GM12878 (cell line): ENCODE measurements at regions not wholly inside any gene's neighbourhood (a gene's known extent, or its start where the extent isn't known, plus 50 kb on each side); places are given as distances from the start of the nearest gene placed in this dataset.

ENCODE experiments used
- BHLHE40 ChIP-seq, 2 experiments: fragments of 450-650 bp in 1 of 2; IDR thresholded peaks; 2 replicates each; pipeline ENCODE4 v1.6.1; 2011 to 2017; ENCODE audit warnings: low read depth in 2 of 2, borderline replicate concordance in 1 of 2, improper control_type of control experiment in 1 of 2, low read length in 1 of 2, mild to moderate bottlenecking in 1 of 2
- CTCF ChIP-seq, 3 experiments: IDR thresholded peaks in 2 of 3; conservative IDR thresholded peaks in 1 of 3; 2 replicates each; pipeline ENCODE4 v1.5.1; 2011; ENCODE audit warnings: low read depth in 3 of 3, low read length in 3 of 3, mild to moderate bottlenecking in 3 of 3, control low read depth in 2 of 3, moderate library complexity in 2 of 3, inconsistent platforms in 1 of 3, mixed read lengths in 1 of 3; ENCODE audit not compliant: control insufficient read depth in 2 of 3, insufficient read depth in 1 of 3; ENCODE audit errors: extremely low read depth in 1 of 3
- EP300 ChIP-seq, 2 experiments: fragments of 150-350 bp in 1 of 2; IDR thresholded peaks; 2 replicates each; pipeline ENCODE4 v1.6.1; 2011 to 2012; ENCODE audit warnings: low read depth in 2 of 2, low read length in 2 of 2, borderline replicate concordance in 1 of 2, improper control_type of control experiment in 1 of 2, inconsistent platforms in 1 of 2; ENCODE audit not compliant: control insufficient read depth in 1 of 2
- EZH2 ChIP-seq: IDR thresholded peaks from 2 replicates; pipeline ENCODE4 v1.6.1; 2012; ENCODE audit warnings: low read depth, mild to moderate bottlenecking, control low read depth, inconsistent platforms, low read length, borderline replicate concordance; ENCODE audit not compliant: control insufficient read depth
- FOS ChIP-seq: IDR thresholded peaks from 3 replicates; pipeline ENCODE4 v1.6.1; 2011; ENCODE audit warnings: borderline replicate concordance; ENCODE audit not compliant: insufficient read length; ENCODE audit errors: extremely low read depth
- KDM1A ChIP-seq: fragments of 200-600 bp; sonication (generic); IDR thresholded peaks from 2 replicates; pipeline ENCODE4 v1.6.1; 2016; ENCODE audit warnings: borderline replicate concordance
- NBN ChIP-seq: fragments of 450-650 bp; IDR thresholded peaks from 2 replicates; pipeline ENCODE4 v1.6.1; 2016
- POLR2A ChIP-seq: IDR thresholded peaks from 2 replicates; pipeline ENCODE4 v1.6.1; 2011; ENCODE audit warnings: low read depth, mild to moderate bottlenecking, low read length
- ZBTB33 ChIP-seq: fragments of 450-650 bp; IDR thresholded peaks from 2 replicates; pipeline ENCODE4 v1.6.1; 2017; ENCODE audit warnings: mild to moderate bottlenecking
- ZNF274 ChIP-seq: IDR thresholded peaks from one replicate; pipeline ENCODE4 v1.8.0; 2011; ENCODE audit not compliant: insufficient read length, insufficient read depth

- no peak for TF ChIP-seq ZNF274
- no peak for TF ChIP-seq NBN
- no peak for TF ChIP-seq EP300 (IDR thresholded peaks at IDR 0.05; ENCODE audit: borderline replicate concordance in 1 of 2, control insufficient read depth in 1 of 2, low read depth in 2 of 2, low read length in 2 of 2)
- TF ChIP-seq KDM1A: no peak
- no peak for TF ChIP-seq BHLHE40 (IDR thresholded peaks at IDR 0.05; ENCODE audit: borderline replicate concordance in 1 of 2, low read depth in 2 of 2, low read length in 1 of 2)
- TF ChIP-seq POLR2A: no peak
- TF ChIP-seq CTCF (IDR thresholded peaks at IDR 0.05 in 2 of 3, conservative IDR thresholded peaks at IDR 0.05 in 1 of 3; ENCODE audit: control insufficient read depth in 2 of 3, extremely low read depth in 1 of 3, insufficient read depth in 1 of 3, low read depth in 3 of 3, low read length in 3 of 3): no peak
- TF ChIP-seq FOS: no peak
- TF ChIP-seq EZH2: no peak
- no peak for TF ChIP-seq ZBTB33
Observed at GRCh38 chr17:53406907-53407306, 415.8 kb upstream of the KIF2B start.
